Stimulated activated naive CD8-positive, alpha-beta T cell treated with anti-CD3 and anti-CD28 coated beads, Interleukin-15, amount 100 ng/mL, for 72 hours (primary cell): ENCODE measurements at regions not wholly inside any gene's neighbourhood (a gene's known extent, or its start where the extent isn't known, plus 50 kb on each side); places are given as distances from the start of the nearest gene placed in this dataset.

Experiments
- ATAC-seq: fragments of 150-1000 bp; cut with Tn5 transposase; 2 replicates; pipeline ENCODE4 v1.10.0; 2021; ENCODE audit warnings: mild to moderate bottlenecking, moderate library complexity
- DNase-seq, 2 donors: peaks; one replicate each; pipeline ENCODE4 v3.0.0; 2021 to 2022
- H3K27ac Mint-ChIP-seq, 2 donors: one replicate each; pipeline ENCODE4 v1.8.0; 2022; ENCODE audit warnings: mild to moderate bottlenecking in 2 of 2, mixed read lengths in 2 of 2, moderate library complexity in 2 of 2
- H3K27me3 Mint-ChIP-seq: one replicate; pipeline ENCODE4 v1.8.0; 2022; ENCODE audit warnings: mixed read lengths
- H3K4me1 Mint-ChIP-seq: one replicate; pipeline ENCODE4 v1.8.0; 2022; ENCODE audit warnings: mild to moderate bottlenecking, mixed read lengths
- H3K4me3 Mint-ChIP-seq, 2 donors: one replicate each; pipeline ENCODE4 v1.8.0; 2022; ENCODE audit warnings: mild to moderate bottlenecking in 2 of 2, mixed read lengths in 2 of 2, moderate library complexity in 1 of 2
- H3K9me3 Mint-ChIP-seq, 2 donors: one replicate each; pipeline ENCODE4 v1.8.0; 2022; ENCODE audit warnings: mixed read lengths in 2 of 2

- no peaks in the 10 kb centered on the region for H3K27me3 Mint-ChIP-seq
- no peak overlapping the region for H3K4me3 Mint-ChIP-seq
These were observed 133.3 kb downstream of the MGAT5B start for GRCh38 chr17:77001487-77001886.

GRCh38 chr17:77002103-77003045 lies 134.2 kb downstream of the MGAT5B start:
- Mint-ChIP-seq H3K27me3 (no peaks in the 10 kb centered on the region), H3K9me3 (no peaks in the 10 kb centered on the region), H3K27ac (no peak overlapping the region), H3K4me1 (peaks cover 23% of the 10 kb centered on the region), H3K4me3 (no peak overlapping the region)
- no peak for DNase-seq
- no peak for ATAC-seq

More at GRCh38 chr17:77001487-77001886, 133.3 kb downstream of the MGAT5B start:
- no peak for ATAC-seq
- DNase-seq = no peak
- H3K4me1 Mint-ChIP-seq = peaks cover 32% of the 10 kb centered on the region
- H3K27ac Mint-ChIP-seq = peak overlapping the region in 1 of 2 donors; percentile 69
- no peaks in the 10 kb centered on the region for H3K9me3 Mint-ChIP-seq

- ATAC-seq (no peak), DNase-seq (no peak)
- Mint-ChIP-seq H3K27ac (peak overlapping the region in 1 of 2 donors; percentile 63), H3K9me3 (no peaks in the 10 kb centered on the region), H3K4me3 (no peak overlapping the region), H3K4me1 (peaks cover 10% of the 10 kb centered on the region), H3K27me3 (no peaks in the 10 kb centered on the region)
These were observed 135.5 kb downstream of the MGAT5B start for GRCh38 chr17:77003699-77004098.

GRCh38 chr17:77006971-77007649 lies 133.7 kb upstream of the SEC14L1 start:
- Mint-ChIP-seq H3K27ac (no peak overlapping the region), H3K9me3 (peaks cover 0 to 6% of the 10 kb centered on the region in 2 donors), H3K27me3 (no peaks in the 10 kb centered on the region), H3K4me1 (no peaks in the 10 kb centered on the region), H3K4me3 (no peak overlapping the region)
- no peak for DNase-seq
- no peak for ATAC-seq

GRCh38 chr17:77009877-77010276 lies 130.9 kb upstream of the SEC14L1 start:
- no peak for DNase-seq
- no peak overlapping the region for H3K27ac Mint-ChIP-seq
- peaks cover 0 to 6% of the 10 kb centered on the region in 2 donors for H3K9me3 Mint-ChIP-seq
- no peak overlapping the region for H3K4me3 Mint-ChIP-seq
- H3K4me1 Mint-ChIP-seq = no peaks in the 10 kb centered on the region
- ATAC-seq = no peak
- no peaks in the 10 kb centered on the region for H3K27me3 Mint-ChIP-seq

GRCh38 chr17:77010667-77011066 lies 130.1 kb upstream of the SEC14L1 start:
- Mint-ChIP-seq H3K9me3 (peaks cover 0 to 6% of the 10 kb centered on the region in 2 donors), H3K27ac (no peak overlapping the region), H3K4me1 (no peaks in the 10 kb centered on the region), H3K4me3 (no peak overlapping the region), H3K27me3 (no peaks in the 10 kb centered on the region)
- ATAC-seq (no peak), DNase-seq (no peak)

- DNase-seq = peak; percentile 49 to 52
- no peaks in the 10 kb centered on the region for H3K27me3 Mint-ChIP-seq
- H3K4me1 Mint-ChIP-seq = no peaks in the 10 kb centered on the region
- H3K9me3 Mint-ChIP-seq = peaks cover 0 to 6% of the 10 kb centered on the region in 2 donors
- H3K27ac Mint-ChIP-seq = no peak overlapping the region
- no peak for ATAC-seq
- H3K4me3 Mint-ChIP-seq = no peak overlapping the region
These were observed 129.4 kb upstream of the SEC14L1 start for GRCh38 chr17:77011173-77012011.

GRCh38 chr17:77018504-77018903 lies 122.3 kb upstream of the SEC14L1 start:
- H3K27me3 Mint-ChIP-seq = no peaks in the 10 kb centered on the region
- DNase-seq = no peak

GRCh38 chr17:77019893-77020379 lies 120.8 kb upstream of the SEC14L1 start:
- Mint-ChIP-seq H3K27ac (no peak overlapping the region), H3K9me3 (no peaks in the 10 kb centered on the region), H3K4me3 (no peak overlapping the region), H3K27me3 (no peaks in the 10 kb centered on the region), H3K4me1 (no peaks in the 10 kb centered on the region)
- ATAC-seq (no peak), DNase-seq (no peak)

More at GRCh38 chr17:77018504-77018903, 122.3 kb upstream of the SEC14L1 start:
- Mint-ChIP-seq H3K9me3 (no peaks in the 10 kb centered on the region), H3K4me1 (no peaks in the 10 kb centered on the region), H3K27ac (no peak overlapping the region), H3K4me3 (no peak overlapping the region)
- ATAC-seq = no peak

GRCh38 chr17:77020973-77021372 lies 119.8 kb upstream of the SEC14L1 start:
- Mint-ChIP-seq H3K9me3 (no peaks in the 10 kb centered on the region), H3K4me3 (no peak overlapping the region)
- no peak for ATAC-seq

GRCh38 chr17:77022766-77023165 lies 118.0 kb upstream of the SEC14L1 start:
- Mint-ChIP-seq H3K27me3 (no peaks in the 10 kb centered on the region), H3K27ac (no peak overlapping the region), H3K4me3 (no peak overlapping the region), H3K4me1 (no peaks in the 10 kb centered on the region), H3K9me3 (no peaks in the 10 kb centered on the region)
- DNase-seq (no peak), ATAC-seq (no peak)

More at GRCh38 chr17:77020973-77021372, 119.8 kb upstream of the SEC14L1 start:
- no peak for DNase-seq
- H3K4me1 Mint-ChIP-seq = no peaks in the 10 kb centered on the region
- H3K27ac Mint-ChIP-seq = no peak overlapping the region
- H3K27me3 Mint-ChIP-seq = no peaks in the 10 kb centered on the region

- no peaks in the 10 kb centered on the region for H3K4me1 Mint-ChIP-seq
- no peak overlapping the region for H3K27ac Mint-ChIP-seq
- H3K4me3 Mint-ChIP-seq = no peak overlapping the region
- ATAC-seq (no peak), DNase-seq (no peak)
- no peaks in the 10 kb centered on the region for H3K27me3 Mint-ChIP-seq
- H3K9me3 Mint-ChIP-seq = peaks cover 0 to under 1% of the 10 kb centered on the region in 2 donors
These were observed 115.0 kb upstream of the SEC14L1 start for GRCh38 chr17:77025781-77026180.

GRCh38 chr17:77027271-77027889 lies 113.4 kb upstream of the SEC14L1 start:
- Mint-ChIP-seq H3K9me3 (peaks cover 6 to 16% of the 10 kb centered on the region in 2 donors), H3K4me3 (no peak overlapping the region), H3K27ac (no peak overlapping the region), H3K4me1 (no peaks in the 10 kb centered on the region), H3K27me3 (no peaks in the 10 kb centered on the region)
- DNase-seq (no peak), ATAC-seq (no peak)

- ATAC-seq = no peak
- no peak overlapping the region for H3K27ac Mint-ChIP-seq
- no peaks in the 10 kb centered on the region for H3K27me3 Mint-ChIP-seq
- no peak for DNase-seq
- H3K4me3 Mint-ChIP-seq = no peak overlapping the region
- no peaks in the 10 kb centered on the region for H3K4me1 Mint-ChIP-seq
- H3K9me3 Mint-ChIP-seq = peaks cover 6 to 16% of the 10 kb centered on the region in 2 donors
These were observed 111.9 kb upstream of the SEC14L1 start for GRCh38 chr17:77028900-77029299.

GRCh38 chr17:77032929-77033328 lies 107.8 kb upstream of the SEC14L1 start:
- no peaks in the 10 kb centered on the region for H3K4me1 Mint-ChIP-seq
- peaks cover 6 to 16% of the 10 kb centered on the region in 2 donors for H3K9me3 Mint-ChIP-seq
- no peak for DNase-seq
- H3K27ac Mint-ChIP-seq = no peak overlapping the region
- H3K27me3 Mint-ChIP-seq = peaks cover 21% of the 10 kb centered on the region
- no peak overlapping the region for H3K4me3 Mint-ChIP-seq
- no peak for ATAC-seq
